ENCODE measurements at regions not wholly inside any gene's neighbourhood (a gene's known extent, or its start where the extent isn't known, plus 50 kb on each side); places are given as distances from the start of the nearest gene placed in this dataset.

DNA sequence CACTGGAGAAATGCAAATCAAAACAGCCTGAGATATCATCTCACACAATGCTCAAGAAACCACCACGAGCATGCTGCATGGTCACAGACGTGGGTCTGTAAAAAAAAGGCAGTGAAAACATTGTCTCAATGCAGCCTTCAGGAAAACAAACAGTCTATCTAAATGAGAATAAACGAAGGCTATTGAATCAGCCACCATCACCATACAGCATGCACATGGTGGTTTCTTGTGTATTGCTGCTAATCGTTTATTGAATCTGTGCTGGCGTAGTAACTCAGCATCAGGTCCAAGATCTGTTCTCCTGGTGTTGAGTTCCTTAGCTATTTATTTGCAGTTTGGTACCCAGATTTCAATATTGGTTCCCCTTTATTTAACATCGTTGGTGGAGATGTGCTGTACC lies 1115.0 kb downstream of the CDH18 start:
- no peak for DNase-seq

DNA sequence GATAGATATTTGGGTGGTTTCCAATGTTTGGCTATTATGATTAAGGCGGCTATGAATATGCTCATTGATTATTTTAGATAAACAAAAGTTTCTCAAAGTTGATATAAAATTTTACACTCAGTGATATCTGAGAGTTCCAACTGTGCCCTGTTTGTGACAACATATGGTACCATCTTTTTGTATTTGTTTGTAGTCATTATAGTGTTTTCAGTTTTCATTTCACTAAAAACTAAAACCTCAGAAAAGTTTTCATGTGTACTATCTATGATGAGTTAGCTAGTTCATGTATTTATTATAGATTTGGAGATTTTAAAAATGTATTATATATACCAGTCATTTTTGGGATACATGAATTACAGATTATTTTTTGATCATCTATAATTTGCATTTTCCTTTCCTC lies 1111.4 kb downstream of the CDH18 start:
- DNase-seq = no peak

DNA sequence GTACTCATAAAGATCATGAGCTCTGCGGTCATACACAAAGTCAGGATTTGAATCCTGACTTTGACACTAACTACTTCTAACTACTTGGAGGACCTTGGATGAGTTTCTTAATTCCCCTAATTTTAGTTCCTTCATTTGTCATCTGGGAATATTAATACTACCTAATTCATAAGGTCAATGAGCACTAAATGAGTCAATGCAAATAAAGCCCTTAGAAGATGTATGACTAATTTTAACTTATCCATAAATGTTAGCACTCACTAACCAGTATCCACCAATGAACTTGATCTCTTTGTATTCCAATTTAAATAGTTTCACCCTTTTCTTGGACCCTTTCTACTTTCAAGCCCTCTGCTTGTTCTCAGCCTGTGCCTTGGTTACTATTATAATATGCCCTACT lies 1106.4 kb downstream of the CDH18 start:
- DNase-seq = no peak

DNA sequence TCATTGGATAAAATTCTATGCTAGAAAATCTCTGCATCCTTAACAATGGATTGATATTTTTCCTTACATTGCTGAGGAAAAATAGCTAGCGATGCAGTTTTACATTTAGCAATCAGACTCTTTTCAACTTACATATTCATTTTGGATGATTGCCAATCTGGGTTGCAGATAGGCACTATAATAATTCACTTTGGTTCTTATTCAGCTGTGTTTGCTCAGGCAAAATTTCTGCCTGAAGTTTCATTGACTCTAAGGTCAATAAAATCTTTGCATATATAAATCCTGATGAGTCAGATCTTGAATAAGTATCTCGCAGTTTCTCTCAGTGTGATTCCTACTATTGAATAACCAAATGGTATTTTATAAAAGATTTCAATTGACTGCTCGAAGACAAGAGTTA lies 1105.8 kb downstream of the CDH18 start:
- no peak for DNase-seq

DNA sequence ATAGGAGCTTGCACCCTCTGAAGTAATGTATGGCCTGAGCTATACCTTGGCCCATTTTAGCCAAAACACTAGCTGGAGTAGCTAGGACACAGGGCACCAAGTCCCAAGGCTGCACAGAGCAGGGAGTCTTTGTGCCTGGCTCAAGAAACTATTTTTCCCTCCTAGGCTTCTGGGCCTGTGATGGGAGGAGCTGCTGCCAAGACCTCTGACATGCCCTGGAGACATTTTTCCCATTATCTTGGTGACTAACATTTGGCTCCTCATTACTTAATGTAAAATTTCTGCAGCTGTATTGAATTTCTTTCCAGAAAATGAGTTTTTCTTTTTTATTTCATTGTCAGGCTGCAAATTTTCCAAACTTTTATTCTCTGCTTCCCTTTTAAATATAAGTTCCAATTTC lies 1099.2 kb downstream of the CDH18 start:
- DNase-seq = no peak

DNA sequence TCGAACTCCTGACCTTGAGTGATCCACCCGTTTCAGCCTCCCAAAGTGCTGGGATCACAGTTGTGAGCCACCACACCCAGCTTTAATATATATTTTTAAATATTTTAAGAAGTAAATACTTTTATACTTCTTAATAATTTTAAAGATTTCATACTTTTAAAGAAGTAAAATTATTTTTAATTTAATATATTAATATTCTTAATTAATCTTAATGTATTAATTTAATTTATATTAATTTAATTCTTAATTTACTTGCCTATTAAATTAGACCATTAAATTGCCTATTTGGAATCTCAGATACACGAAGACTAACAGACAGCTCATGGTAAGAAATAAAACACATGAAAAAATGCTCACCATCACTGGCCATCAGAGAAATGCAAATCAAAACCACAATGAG lies 1087.4 kb downstream of the CDH18 start:
- DNase-seq = no peak

DNA sequence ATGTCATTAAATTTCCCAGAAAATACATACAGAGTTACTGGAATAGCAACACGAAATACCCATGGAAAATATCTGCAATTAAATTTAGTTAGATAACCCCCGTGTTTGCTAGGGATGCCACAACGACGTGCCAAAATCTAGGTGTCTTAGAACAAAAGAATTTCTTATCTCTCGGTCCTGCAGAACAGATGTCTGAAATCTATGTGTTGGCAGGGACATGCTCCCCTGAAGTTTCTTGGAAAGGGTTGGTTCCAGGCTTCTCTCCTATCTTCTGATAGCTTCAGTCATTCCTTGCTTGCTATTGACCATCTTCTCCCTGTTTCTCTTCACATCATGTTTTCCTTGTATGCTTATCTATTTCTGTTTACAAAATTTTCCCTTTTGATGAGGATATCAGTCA lies 1067.0 kb downstream of the CDH18 start:
- no peak for DNase-seq

DNA sequence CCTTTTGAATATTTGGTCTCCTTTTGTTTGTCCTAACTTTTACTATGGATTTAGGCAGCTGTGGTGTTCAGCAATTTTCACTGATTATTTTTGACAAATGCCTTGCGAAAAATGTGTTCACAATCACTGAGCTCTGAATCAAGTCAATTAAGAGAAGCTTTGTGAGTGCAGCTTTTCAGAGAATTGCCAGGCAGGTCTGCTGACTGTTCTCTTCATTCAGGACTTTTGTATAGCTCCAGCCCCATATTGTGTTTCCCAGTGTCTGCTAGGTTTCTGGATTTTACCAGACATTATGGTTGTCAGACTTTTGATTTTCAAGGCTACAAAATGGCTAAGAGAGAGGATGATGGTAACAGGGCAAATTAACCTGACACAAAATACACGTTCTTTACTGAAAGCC lies 1055.9 kb downstream of the CDH18 start:
- no peak for DNase-seq

DNA sequence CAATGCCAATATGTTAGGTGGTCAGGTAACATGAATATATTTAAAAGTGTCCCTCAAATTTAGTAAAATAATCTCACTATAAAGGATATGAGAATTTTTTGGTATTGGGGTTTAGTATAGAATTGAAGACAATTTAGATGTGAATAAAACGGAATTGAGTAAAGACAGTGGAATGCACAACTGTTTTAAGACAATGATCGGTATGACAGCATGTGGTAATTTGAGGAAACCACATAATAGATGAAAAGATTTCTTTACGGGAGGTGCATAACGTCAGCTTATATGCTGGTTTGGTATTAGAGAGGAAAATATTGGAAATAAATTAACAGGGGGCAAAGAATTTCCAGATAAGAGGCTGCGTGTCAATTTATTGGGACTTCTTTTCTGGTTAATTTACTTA lies 1043.2 kb downstream of the CDH18 start:
- no peak for DNase-seq

DNA sequence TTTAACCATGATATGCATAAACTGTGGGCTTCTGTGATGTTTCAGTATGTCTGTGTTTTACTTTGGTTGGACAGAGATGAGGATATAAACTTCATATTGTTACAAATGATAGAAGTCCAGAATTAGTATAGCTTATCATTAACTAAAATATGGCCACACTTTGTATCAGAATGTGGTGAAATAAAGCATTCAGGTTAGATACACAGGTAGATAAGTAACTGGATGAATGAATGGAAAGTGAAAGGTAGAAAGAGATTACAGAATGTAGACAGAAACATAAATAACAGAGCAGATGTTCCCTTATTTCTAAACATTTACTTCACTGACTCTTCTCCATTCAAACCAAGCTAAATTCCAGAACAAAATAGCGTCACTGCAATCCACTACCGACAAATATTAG lies 1033.8 kb downstream of the CDH18 start:
- DNase-seq = no peak

DNA sequence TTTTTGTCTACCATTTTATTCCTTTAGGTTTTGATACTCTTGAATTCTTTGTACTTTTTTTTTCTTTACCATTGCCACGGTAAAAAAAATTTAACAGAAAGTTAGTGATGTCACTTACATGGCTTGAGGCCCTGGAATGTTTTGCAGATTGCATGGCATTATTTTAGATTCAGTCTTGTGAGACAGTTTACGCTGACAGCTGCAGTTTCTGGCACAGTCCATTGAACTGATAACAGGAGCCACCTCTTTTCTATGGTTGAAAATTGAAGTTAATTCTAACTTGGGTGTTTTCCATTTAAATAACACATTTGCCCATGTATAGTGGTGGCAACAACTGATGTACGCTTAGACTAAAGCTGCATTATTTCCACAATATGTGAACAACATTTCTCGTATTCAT lies 1028.5 kb downstream of the CDH18 start:
- no peak for DNase-seq

DNA sequence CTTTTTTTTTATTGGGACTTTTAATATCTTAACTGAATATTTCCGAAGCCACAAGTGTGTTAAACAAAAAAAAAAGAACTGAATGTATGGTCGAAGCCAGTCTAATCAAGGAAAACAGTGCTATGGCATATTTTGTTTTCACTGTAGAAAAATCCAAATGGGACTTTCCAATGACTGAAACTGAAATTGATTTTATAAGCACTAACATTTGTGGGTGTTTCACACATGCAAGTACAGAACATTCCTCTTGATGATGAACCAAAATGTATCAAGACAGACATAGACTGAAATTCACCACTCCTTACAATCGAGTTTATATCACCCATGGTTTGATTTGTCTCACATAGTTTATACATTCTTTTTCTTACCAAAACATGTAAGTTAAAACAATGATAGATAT lies 1026.8 kb downstream of the CDH18 start:
- no peak for DNase-seq

DNA sequence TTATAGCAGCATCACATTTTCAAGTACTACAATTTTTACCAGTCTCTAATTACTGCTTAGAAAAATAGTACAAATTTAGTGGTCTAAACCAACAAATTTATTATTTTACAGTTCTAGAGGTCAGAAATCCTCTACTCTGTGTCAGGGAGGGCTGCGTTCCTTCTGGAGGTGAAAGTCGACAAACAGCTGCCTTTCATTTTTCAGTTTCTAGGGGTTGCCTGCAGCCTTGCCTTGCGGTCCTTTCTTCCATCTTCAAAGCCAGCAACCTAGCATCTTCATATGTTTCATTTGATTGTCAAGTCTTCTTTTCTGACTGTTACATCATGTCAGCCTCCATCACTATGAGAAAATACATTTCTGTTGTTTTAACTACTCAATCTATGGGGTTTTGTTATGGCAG lies 1022.1 kb downstream of the CDH18 start:
- no peak for DNase-seq

DNA sequence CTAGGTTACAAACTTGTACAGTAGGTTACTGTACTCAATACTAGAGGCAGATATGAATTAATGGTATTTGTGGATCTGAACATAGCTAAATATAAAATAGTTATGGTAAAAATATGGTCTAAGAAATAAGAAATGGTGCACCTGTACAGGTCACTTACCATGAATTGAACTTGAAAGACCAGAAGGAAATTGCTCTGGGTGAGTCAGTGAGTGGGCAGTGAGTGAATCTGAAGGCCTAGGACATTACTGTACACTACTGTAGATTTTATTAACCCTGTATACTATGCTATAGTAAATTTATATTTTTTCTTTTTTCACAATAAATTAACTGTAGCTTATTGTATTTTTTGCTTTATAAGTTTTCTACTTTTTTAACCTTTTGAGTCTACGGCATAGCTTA lies 1020.4 kb downstream of the CDH18 start:
- no peak for DNase-seq

DNA sequence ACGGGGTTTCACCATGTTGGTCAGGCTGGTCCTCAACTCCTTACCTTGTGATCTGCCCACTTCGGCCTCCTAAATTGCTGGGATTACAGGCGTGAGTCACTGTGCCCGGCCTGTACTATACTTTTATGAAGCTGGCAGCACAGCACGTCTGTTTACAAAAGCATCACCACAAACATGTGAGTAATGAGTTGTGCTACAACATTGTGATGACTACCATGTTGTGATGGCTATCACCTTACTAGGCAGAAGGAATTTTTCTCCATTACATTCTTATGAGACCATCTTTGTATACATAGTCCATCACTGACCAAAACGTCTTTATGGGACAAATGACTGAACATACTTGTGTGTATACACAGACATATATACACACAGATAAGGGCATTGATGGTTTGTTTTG lies 1019.0 kb downstream of the CDH18 start:
- no peak for DNase-seq

DNA sequence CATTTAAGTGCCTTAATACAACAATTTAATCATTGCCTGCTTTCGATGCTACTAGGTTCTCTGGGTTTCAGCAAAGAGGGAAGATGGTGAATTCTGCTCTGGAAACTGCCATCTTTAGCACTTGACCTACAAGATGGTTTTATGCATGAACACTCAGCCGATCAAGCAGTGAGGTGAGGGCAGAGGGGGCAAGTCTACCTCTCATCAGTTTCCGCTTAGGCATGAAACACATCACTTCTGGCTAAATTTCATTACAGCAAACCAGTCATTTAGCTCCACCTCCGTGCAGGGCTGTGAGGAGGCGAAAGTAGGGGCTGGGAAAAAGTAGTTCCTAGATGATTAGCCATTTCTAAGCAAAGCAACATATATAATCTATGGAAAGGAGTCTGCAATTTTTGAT lies 1018.0 kb downstream of the CDH18 start:
- DNase-seq = no peak

DNA sequence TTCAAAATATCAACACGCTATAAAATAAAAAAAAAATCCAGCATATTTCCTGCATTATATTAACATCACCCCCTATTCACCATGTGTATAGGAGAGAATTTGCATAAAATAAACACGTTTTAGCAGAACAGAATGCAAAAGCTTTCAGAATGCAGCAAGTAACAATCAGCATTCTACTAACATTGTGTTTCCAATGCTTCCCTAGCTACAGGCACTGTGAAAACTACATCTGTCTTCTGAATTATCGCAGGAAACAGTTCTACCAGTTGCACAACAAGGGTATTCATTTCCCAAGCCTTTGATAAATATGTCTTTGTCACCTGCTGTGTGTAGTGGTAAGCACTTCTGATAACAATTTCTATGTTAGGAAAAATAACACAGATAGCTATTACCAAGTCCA lies 1015.8 kb downstream of the CDH18 start:
- DNase-seq = no peak

DNA sequence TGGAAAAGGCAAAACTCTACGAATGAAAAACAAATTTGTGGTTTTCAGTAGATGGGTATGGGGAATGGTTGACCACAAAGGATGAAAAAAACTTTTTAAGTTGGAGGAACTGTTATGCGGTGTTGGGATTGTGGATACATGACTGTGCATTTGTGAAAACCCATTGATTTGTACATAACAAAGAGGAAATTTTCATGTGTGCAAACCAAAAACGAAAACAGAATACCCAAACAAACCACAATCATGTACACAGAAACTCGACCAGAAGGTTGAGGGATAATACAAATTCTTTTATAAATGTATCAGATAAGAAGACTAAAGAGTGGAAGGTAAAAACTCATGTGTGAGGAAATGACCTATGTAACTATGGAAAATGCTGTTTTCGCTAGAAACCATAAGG lies 1012.4 kb downstream of the CDH18 start:
- no peak for DNase-seq

DNA sequence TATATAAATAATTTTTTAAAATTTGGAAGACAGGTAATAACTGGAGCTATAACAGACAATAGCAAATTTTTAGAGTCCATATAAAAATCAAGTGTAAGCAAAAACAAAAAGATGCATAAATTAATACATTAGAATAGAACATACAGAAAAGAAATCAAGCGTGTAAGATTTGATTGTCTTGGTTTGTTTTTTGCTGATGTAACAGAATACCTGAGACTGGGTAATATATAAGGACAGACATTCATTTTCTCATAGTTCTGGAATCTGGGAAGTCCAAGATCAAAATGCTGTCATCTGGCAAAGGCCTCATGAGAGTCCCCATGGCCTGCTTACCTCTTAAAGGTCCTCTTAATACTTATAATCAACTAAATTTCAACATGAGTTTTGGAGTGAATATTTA lies 1010.1 kb downstream of the CDH18 start:
- DNase-seq = no peak

DNA sequence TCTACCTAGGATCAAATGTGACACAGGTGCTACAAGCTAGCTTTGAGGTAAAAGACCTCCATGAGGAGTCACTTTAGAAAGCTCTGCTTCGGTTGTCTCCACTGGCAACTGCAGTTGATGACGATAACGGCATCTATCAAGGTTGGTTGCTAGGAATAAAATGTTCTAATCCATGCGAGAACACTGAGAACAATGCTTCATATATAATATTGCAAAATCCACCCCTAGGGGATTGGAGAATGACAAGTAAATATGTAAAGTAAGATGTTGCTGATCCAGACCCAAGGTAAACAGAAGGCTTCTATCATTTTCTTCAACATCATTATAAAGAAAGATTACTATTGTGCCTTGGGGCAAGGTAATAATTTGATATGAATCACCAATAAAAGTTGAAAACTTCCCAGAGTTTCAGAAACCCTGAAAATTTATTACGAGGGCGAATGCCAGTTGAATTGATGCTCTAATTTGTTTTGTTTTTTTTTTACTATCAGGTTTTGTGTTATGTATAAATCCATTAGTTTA lies 1003.4 kb downstream of the CDH18 start:
- no peak for DNase-seq

DNA sequence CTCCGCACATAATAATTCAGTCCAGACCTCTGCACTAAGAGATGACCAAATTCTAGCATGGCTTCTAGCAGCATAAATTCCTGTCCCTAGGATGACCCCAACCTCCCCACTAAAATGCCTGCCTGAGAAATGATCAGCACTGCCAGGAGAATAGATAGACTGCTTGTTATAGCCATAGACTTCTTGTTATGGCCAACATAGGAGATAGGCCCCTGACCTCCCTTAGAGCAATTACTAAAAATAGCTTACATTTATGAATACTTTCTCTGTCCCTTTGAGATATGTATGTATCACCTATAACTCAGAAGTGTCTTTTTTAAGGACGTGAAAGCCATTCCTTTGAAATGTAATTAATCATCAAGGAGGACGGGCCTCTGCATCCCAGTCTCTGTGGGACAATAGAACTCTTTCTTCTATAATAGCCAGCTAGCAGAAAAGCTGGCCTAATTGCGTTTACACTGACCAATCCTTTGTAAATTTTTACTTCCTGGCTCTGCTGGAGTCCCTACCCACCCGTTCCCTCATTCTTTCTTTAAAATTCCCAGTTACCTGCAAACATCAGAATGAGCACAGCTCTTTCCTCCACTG lies 1002.7 kb downstream of the CDH18 start:
- no peak for DNase-seq

DNA sequence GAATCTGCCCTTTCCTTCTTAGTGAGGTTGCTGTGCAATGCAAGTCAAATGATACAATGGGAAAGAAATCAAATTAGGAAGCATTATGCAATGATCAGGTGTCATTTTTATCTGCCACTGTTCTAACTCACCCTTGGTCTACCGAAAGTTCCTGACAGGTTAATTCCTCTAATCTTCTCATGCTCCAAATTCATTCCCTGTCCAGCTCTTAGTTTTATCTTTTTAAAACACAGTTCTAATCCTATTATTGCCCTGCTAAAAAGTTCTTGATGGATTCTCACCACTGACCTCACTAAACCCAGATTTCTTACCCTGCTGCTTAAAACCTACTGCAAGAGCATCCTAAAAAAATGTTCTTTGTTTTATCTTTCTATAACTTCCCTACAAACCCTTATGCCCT lies 1000.9 kb downstream of the CDH18 start:
- no peak for DNase-seq

DNA sequence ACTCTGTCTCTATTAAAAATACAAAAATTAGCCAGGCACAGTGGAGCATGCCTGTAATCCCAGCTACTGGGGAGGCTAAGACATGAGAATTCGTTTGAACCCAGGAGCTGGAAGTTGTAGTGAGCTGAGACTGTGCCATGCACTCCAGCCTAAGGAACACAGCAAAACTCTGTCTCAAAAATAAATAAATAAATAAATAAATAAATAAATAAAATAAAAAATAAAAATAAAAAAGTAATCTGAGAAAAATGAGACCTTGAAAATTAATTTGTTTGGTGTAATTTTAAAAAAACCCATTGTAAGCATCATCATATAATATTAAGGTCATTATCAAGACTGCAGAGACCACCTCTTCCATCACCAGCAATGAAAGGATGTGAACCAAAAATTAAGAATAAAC lies 997.1 kb downstream of the CDH18 start:
- DNase-seq = no peak

DNA sequence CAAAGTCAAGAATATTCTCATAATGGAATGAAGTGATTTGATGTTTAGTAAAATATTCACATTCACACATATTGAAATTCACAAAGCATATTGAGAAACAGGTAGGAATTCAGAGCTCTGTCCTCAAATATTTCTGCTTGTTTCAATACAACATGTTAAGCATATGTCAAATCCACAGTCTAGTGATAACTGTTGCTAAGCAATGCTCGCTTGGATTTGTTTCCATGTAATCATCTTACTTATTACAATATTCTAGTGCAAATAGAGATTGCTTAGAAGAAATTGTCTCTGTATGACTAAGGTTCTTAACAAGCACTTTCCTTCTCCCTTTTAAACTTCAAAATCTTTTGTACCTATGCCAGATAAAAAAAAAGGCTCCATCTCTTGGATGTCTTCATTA lies 995.7 kb downstream of the CDH18 start:
- no peak for DNase-seq

DNA sequence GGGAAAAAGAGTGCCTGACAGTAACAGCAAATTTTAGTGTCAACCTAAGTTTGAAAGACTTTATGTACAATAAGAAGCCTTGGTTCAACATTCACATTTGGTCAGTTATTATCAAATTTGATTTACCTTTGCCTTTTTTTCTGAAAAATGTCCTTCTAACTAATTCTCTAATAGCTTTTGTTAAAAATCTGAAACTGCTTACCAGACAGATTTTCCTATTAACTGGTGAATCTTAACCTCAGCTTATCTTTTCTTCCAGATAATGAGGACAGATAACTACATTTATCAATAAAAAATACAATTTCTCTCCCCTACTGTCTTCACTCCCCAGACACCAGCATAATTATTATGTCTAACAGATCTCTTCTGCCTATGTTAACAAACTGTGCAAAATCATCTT lies 988.5 kb downstream of the CDH18 start:
- no peak for DNase-seq

DNA sequence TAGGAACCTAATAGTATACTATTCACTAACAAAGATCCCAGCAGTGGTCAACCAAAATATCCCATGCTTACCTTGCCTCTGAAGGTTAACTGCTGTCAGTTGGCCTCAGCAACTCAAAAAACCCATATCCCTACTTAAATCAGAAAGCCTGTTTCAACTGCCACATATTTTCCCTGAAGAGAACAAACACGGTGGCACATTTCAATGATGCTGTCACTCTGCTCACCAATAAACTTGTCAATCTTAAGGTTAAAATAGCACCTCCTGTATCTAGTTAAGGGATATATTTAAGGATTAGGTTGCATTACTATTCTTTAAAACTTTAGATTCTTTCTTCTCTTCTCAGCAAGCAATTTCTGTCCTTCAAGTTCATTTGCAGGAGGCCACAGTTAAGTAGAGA lies 986.9 kb downstream of the CDH18 start:
- no peak for DNase-seq

Measured in NCI-H510A (cell line).